ENCODE measurements at regions not wholly inside any gene's neighbourhood (a gene's known extent, or its start where the extent isn't known, plus 50 kb on each side); places are given as distances from the start of the nearest gene placed in this dataset.

DNA sequence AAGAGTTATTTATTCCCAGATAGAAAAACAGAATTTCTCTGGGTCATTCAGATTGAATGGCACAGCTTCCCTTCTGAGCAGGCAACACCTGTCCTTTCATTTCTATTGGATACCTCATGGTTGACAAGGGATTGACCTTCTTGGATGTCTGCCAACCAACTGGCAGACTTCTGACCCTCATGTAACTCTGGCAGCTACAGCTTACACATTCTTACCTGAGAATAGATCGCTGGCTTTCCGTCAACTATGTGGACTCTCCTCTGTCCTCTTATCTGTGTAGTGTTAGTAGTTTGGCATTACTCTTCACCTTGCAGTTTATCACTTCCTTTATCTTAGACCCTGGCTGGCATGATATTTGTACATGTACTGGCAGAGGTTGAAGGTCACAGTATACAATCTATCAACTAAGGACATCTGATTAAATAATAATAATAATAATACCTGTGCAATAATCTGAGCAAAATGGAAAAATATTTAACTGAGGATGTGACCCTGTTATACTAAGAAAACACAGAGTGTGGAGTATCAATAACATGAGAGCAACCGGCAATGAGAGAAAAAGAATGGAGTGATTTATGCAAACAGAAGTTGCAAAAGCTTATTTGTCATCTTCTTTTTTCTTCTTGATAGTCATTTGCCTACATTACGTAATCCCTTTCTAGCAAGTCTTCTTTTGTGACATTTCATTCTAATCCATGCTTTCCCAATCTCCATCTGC is 1118.2 kb downstream of the ARAP2 start:
- H2AFZ ChIP-seq (ENCODE audit: low read length): no peak overlapping the region
- no peaks in the 10 kb centered on the region for H3K4me1 ChIP-seq (ENCODE audit: control insufficient read depth, extremely low read depth, insufficient read depth, low read length)
- TF ChIP-seq EZH2 (IDR thresholded peaks at IDR 0.05; ENCODE audit: low read length, missing control alignments): no peak
- TF ChIP-seq, protein P1, sequence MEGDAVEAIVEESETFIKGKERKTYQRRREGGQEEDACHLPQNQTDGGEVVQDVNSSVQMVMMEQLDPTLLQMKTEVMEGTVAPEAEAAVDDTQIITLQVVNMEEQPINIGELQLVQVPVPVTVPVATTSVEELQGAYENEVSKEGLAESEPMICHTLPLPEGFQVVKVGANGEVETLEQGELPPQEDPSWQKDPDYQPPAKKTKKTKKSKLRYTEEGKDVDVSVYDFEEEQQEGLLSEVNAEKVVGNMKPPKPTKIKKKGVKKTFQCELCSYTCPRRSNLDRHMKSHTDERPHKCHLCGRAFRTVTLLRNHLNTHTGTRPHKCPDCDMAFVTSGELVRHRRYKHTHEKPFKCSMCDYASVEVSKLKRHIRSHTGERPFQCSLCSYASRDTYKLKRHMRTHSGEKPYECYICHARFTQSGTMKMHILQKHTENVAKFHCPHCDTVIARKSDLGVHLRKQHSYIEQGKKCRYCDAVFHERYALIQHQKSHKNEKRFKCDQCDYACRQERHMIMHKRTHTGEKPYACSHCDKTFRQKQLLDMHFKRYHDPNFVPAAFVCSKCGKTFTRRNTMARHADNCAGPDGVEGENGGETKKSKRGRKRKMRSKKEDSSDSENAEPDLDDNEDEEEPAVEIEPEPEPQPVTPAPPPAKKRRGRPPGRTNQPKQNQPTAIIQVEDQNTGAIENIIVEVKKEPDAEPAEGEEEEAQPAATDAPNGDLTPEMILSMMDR (conservative IDR thresholded peaks at IDR 0.05 in 1 of 2, IDR thresholded peaks at IDR 0.05 in 1 of 2; ENCODE audit: low read depth in 1 of 2, low read length in 2 of 2): no peak
- H3K4me3 ChIP-seq (replicated peaks in 1 of 4; ENCODE audit: control extremely low read depth in 1 of 4, insufficient read depth in 1 of 4, low read depth in 3 of 4, low read length in 4 of 4): no peak overlapping the region
- H4K20me1 ChIP-seq (ENCODE audit: control insufficient read depth, extremely low read depth, insufficient read depth, low read length): no peaks in the 10 kb centered on the region
- H3K4me2 ChIP-seq (ENCODE audit: extremely low read depth, insufficient read depth, low read length): no peak overlapping the region
- no peaks in the 10 kb centered on the region for H3K79me2 ChIP-seq (ENCODE audit: control insufficient read depth, insufficient read depth, low read length)
- no peak overlapping the region for H3K9ac ChIP-seq (ENCODE audit: insufficient read depth, low read length)
- no peak overlapping the region for H3K27ac ChIP-seq (ENCODE audit: insufficient read depth, low read length)
- H3K27me3 ChIP-seq (ENCODE audit: control insufficient read depth, insufficient read depth, low read length): no peaks in the 10 kb centered on the region
- H3K9me3 ChIP-seq (ENCODE audit: control insufficient read depth, insufficient read depth, low read depth, low read length): no peaks in the 10 kb centered on the region
- no peak for DNase-seq (ENCODE audit: low read depth in 2 of 2)
- H3K36me3 ChIP-seq (ENCODE audit: control insufficient read depth, insufficient read depth, low read length): no peaks in the 10 kb centered on the region

GRCh38 chr4:35138449-35138848 is 1105.9 kb downstream of the ARAP2 start:
- no peak for DNase-seq (ENCODE audit: low read depth in 2 of 2)
- Histone ChIP-seq H3K36me3 (ENCODE audit: control insufficient read depth, insufficient read depth, low read length) (no peaks in the 10 kb centered on the region), H3K9ac (ENCODE audit: insufficient read depth, low read length) (no peak overlapping the region), H3K27me3 (ENCODE audit: control insufficient read depth, insufficient read depth, low read length) (no peaks in the 10 kb centered on the region), H4K20me1 (ENCODE audit: control insufficient read depth, extremely low read depth, insufficient read depth, low read length) (no peaks in the 10 kb centered on the region), H3K4me1 (ENCODE audit: control insufficient read depth, extremely low read depth, insufficient read depth, low read length) (no peaks in the 10 kb centered on the region), H3K4me3 (replicated peaks in 1 of 4; ENCODE audit: control extremely low read depth in 1 of 4, insufficient read depth in 1 of 4, low read depth in 3 of 4, low read length in 4 of 4) (no peak overlapping the region), H3K4me2 (ENCODE audit: extremely low read depth, insufficient read depth, low read length) (no peak overlapping the region), H3K27ac (ENCODE audit: insufficient read depth, low read length) (no peak overlapping the region), H3K79me2 (ENCODE audit: control insufficient read depth, insufficient read depth, low read length) (no peaks in the 10 kb centered on the region), H3K9me3 (ENCODE audit: control insufficient read depth, insufficient read depth, low read depth, low read length) (no peaks in the 10 kb centered on the region), H2AFZ (ENCODE audit: low read length) (no peak overlapping the region)
- no peak for TF ChIP-seq EZH2 (IDR thresholded peaks at IDR 0.05; ENCODE audit: low read length, missing control alignments)
- TF ChIP-seq, protein P1 (conservative IDR thresholded peaks at IDR 0.05 in 1 of 2, IDR thresholded peaks at IDR 0.05 in 1 of 2; ENCODE audit: low read depth in 1 of 2, low read length in 2 of 2): no peak

GRCh38 chr4:35147761-35148160 is 1096.6 kb downstream of the ARAP2 start:
- TF ChIP-seq, protein P1 (conservative IDR thresholded peaks at IDR 0.05 in 1 of 2, IDR thresholded peaks at IDR 0.05 in 1 of 2; ENCODE audit: low read depth in 1 of 2, low read length in 2 of 2): no peak
- TF ChIP-seq EZH2 (IDR thresholded peaks at IDR 0.05; ENCODE audit: low read length, missing control alignments): no peak
- no peak overlapping the region for H3K9ac ChIP-seq (ENCODE audit: insufficient read depth, low read length)
- H3K79me2 ChIP-seq (ENCODE audit: control insufficient read depth, insufficient read depth, low read length): no peaks in the 10 kb centered on the region
- no peaks in the 10 kb centered on the region for H3K9me3 ChIP-seq (ENCODE audit: control insufficient read depth, insufficient read depth, low read depth, low read length)
- H3K27me3 ChIP-seq (ENCODE audit: control insufficient read depth, insufficient read depth, low read length): no peaks in the 10 kb centered on the region
- H3K36me3 ChIP-seq (ENCODE audit: control insufficient read depth, insufficient read depth, low read length): no peaks in the 10 kb centered on the region
- no peak for DNase-seq (ENCODE audit: low read depth in 2 of 2)
- no peak overlapping the region for H2AFZ ChIP-seq (ENCODE audit: low read length)
- H3K27ac ChIP-seq (ENCODE audit: insufficient read depth, low read length): no peak overlapping the region
- H3K4me2 ChIP-seq (ENCODE audit: extremely low read depth, insufficient read depth, low read length): no peak overlapping the region
- no peaks in the 10 kb centered on the region for H3K4me1 ChIP-seq (ENCODE audit: control insufficient read depth, extremely low read depth, insufficient read depth, low read length)
- no peak overlapping the region for H3K4me3 ChIP-seq (replicated peaks in 1 of 4; ENCODE audit: control extremely low read depth in 1 of 4, insufficient read depth in 1 of 4, low read depth in 3 of 4, low read length in 4 of 4)
- H4K20me1 ChIP-seq (ENCODE audit: control insufficient read depth, extremely low read depth, insufficient read depth, low read length): no peaks in the 10 kb centered on the region

Measured in fibroblast of lung (primary cell).